Adrenal gland (tissue), 9 donors: ENCODE measurements at regions not wholly inside any gene's neighbourhood (a gene's known extent, or its start where the extent isn't known, plus 50 kb on each side); places are given as distances from the start of the nearest gene placed in this dataset.

Experiments used
- DNase-seq, 7 donors: peaks; one replicate each; pipeline ENCODE4 v3.0.0-alpha.2; 2019 to 2020
- H3K27ac ChIP-seq, 5 donors: fragments of 200-600 bp; sonication (generic) in 4 of 5; 1 replicate in 3 of 5; 2 replicates in 2 of 5; pipeline versions ENCODE4 v1.5.1 to v1.8.0; 2016 to 2020; ENCODE audit warnings: mild to moderate bottlenecking in 1 of 5
- H3K27me3 ChIP-seq: fragments of 200-600 bp; 2 replicates; pipeline ENCODE4 v1.8.0; 2021
- H3K36me3 ChIP-seq, 2 donors: fragments of 200-600 bp; replicated peaks in 1 of 2; 1 replicate in 1 of 2; 2 replicates in 1 of 2; pipeline versions ENCODE4 v1.5.1 to v1.8.0; 2018 to 2022
- H3K4me1 ChIP-seq, 2 donors: fragments of 200-600 bp; replicated peaks in 1 of 2; 1 replicate in 1 of 2; 2 replicates in 1 of 2; pipeline versions ENCODE4 v1.5.1 to v1.8.0; 2018 to 2021
- H3K4me3 ChIP-seq, 4 donors: fragments of 200-600 bp; sonication (generic) in 3 of 4; one replicate each; pipeline ENCODE4 v1.5.1; 2016 to 2018
- H3K9me3 ChIP-seq, 3 donors: fragments of 200-600 bp; sonication (generic) in 1 of 3; replicated peaks in 1 of 3; 1 replicate in 2 of 3; 2 replicates in 1 of 3; pipeline versions ENCODE4 v1.5.1 to v1.8.0; 2016 to 2021
- POLR2A ChIP-seq, 2 donors: fragments of 450-650 bp; IDR thresholded peaks; one replicate each; pipeline ENCODE4 v1.6.1; 2017; ENCODE audit warnings: antibody characterized with exemption in 2 of 2, mild to moderate bottlenecking in 2 of 2, moderate library complexity in 1 of 2
- WGBS, 4 donors: extraction: QIAGEN DNeasy Blood & Tissue Kit in 2 of 4; methylation state at CpG; one replicate each; pipeline versions ENCODE4 v1.1.5 to v1.1.7; 2013 to 2017; 5-methylcytosine and 5-hydroxymethylcytosine counted together
- intact Hi-C, 2 donors: fragments of 100-400 bp; cut with DNase I; formaldehyde crosslinking; loops; one replicate each; pipeline versions ENCODE4 v1.14.1 to v1.15.0; 2022 to 2023
- TF ChIP-seq, protein P1 (sequence below), 6 experiments: fragments of 450-650 bp in 4 of 6; fragments of 200-600 bp in 2 of 6; sonication (generic) in 1 of 6; IDR thresholded peaks; 1 replicate in 5 of 6; 2 replicates in 1 of 6; pipeline versions ENCODE4 v1.5.1 to v1.8.0; 2016 to 2021; ENCODE audit warnings: antibody characterized with exemption in 6 of 6, mild to moderate bottlenecking in 2 of 6, moderate library complexity in 1 of 6
- donor health status: healthy with polysubstance abuse.
- donor health status: Bipolar disorder and iron deficiency.
- donor health status: DM: yes; HTN: yes; CAD: no.
- donor health status: DM: no; HTN: no; CAD: no.
- donor health status: DM: no; HTN: no; CAD: no.

DNA sequence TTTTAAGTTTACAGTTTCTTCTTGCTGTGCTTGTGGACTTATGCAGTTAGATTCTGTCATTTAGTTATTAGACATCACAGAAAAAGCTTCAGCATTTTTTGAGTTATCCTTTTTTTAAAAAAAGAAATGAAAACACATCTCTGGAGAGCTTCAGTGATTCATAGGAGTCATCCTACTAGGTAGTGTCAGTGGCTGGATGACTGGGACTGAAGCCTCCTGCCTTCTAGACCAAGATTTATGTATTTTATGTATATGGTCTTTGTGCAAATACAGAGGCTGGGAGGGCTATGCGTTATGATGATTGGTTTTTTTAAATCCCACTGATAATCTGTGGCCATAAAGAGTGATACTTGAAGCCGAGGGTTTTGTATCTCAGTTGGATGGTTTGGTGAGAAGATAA, 125.9 kb upstream of the JAG1 start:
- Histone ChIP-seq H3K27me3 (no peaks in the 10 kb centered on the region), H3K4me1 (no peaks in the 10 kb centered on the region), H3K4me3 (no peak overlapping the region), H3K27ac (no peak overlapping the region), H3K36me3 (no peaks in the 10 kb centered on the region), H3K9me3 (no peaks in the 10 kb centered on the region)
- no peak for TF ChIP-seq POLR2A (IDR thresholded peaks at IDR 0.05)
- TF ChIP-seq, protein P1, sequence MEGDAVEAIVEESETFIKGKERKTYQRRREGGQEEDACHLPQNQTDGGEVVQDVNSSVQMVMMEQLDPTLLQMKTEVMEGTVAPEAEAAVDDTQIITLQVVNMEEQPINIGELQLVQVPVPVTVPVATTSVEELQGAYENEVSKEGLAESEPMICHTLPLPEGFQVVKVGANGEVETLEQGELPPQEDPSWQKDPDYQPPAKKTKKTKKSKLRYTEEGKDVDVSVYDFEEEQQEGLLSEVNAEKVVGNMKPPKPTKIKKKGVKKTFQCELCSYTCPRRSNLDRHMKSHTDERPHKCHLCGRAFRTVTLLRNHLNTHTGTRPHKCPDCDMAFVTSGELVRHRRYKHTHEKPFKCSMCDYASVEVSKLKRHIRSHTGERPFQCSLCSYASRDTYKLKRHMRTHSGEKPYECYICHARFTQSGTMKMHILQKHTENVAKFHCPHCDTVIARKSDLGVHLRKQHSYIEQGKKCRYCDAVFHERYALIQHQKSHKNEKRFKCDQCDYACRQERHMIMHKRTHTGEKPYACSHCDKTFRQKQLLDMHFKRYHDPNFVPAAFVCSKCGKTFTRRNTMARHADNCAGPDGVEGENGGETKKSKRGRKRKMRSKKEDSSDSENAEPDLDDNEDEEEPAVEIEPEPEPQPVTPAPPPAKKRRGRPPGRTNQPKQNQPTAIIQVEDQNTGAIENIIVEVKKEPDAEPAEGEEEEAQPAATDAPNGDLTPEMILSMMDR (IDR thresholded peaks at IDR 0.05), result no peak
- no peak for DNase-seq
- intact Hi-C loops, result no loop called here
- 81 to 90% (median 85%) methylated on average over 2 of the region's 2 CpGs for WGBS, 4 donors

DNA sequence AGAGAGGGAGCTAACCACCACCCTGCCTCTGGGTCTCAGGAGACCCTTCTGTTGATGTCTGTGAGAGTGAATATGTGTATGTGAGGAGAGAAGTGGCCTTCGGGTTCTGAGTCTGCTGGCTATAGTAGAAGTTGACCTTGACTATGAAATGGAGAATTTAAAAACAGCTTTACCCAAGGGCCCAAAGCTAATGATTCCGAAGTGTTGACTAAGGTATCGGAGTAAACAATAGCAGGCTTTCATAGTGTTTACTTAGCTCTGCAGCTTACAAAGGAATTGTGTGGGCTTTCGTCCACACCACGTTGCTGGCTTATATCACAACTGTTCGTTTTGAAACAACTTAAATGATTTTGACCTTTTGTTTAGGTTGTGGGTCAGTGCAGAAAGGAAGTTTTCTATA, 126.5 kb upstream of the JAG1 start:
- WGBS, 4 donors, result 84 to 88% (median 87%) methylated on average over 6 of the region's 6 CpGs
- Histone ChIP-seq H3K36me3 (no peaks in the 10 kb centered on the region), H3K9me3 (no peaks in the 10 kb centered on the region), H3K4me3 (no peak overlapping the region), H3K27ac (no peak overlapping the region), H3K27me3 (no peaks in the 10 kb centered on the region), H3K4me1 (no peaks in the 10 kb centered on the region)
- intact Hi-C loops, result no loop called here
- DNase-seq, result no peak
- no peak for TF ChIP-seq POLR2A (IDR thresholded peaks at IDR 0.05)
- TF ChIP-seq, protein P1 (IDR thresholded peaks at IDR 0.05), result no peak

DNA sequence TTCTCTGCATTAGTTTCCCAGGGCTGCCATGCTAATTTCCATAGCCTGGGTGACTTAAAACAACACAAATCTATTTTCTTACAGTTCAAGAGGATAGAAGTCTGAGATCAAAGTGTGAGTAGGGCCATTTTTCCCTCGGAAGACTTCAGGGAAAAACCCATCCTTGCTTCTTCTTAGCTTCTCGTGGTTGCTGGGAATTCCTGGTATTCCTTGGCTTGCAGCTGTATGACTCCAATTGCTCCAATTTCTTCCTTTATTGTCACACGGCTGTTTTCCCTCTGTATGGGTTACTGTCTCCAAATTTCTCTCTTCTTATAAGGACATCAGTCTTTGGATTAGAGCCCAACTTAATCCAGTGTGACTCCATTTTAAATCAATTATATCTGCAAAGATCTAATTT, 128.4 kb upstream of the JAG1 start:
- 69 to 80% (median 77%) methylated on average over 3 of the region's 3 CpGs for WGBS, 4 donors
- TF ChIP-seq, protein P1 (IDR thresholded peaks at IDR 0.05), result no peak
- TF ChIP-seq POLR2A (IDR thresholded peaks at IDR 0.05), result no peak
- no peaks in the 10 kb centered on the region for H3K4me1 ChIP-seq
- no peak for DNase-seq
- no peak overlapping the region for H3K4me3 ChIP-seq
- H3K27ac ChIP-seq, result no peak overlapping the region
- no peaks in the 10 kb centered on the region for H3K36me3 ChIP-seq
- no peaks in the 10 kb centered on the region for H3K27me3 ChIP-seq
- no peaks in the 10 kb centered on the region for H3K9me3 ChIP-seq
- intact Hi-C loops, result no loop called here

DNA sequence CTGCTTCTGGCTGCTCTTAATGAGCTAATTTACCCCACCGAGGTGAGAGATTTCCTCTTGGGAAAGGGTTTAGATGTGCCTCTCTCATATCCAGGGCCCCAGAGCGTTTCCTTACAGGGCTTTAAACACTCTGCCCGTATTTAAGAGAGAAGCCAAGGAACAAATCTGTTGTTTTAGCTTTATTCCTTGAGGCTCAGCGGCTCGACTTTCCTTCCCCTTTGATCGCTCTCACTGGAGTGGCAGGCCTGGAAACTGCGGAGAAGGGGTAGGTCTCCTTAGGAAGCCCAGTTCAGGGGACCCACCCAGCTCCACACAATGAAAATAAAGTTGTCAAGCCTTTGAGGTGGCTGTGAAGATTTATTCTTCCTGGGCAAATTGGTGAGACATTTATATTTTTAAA, 132.0 kb upstream of the JAG1 start:
- no peaks in the 10 kb centered on the region for H3K36me3 ChIP-seq
- no peak overlapping the region for H3K4me3 ChIP-seq
- intact Hi-C loops, result no loop called here
- no peaks in the 10 kb centered on the region for H3K9me3 ChIP-seq
- 59 to 67% (median 60%) methylated on average over 7 of the region's 7 CpGs for WGBS, 4 donors
- H3K27me3 ChIP-seq, result no peaks in the 10 kb centered on the region
- TF ChIP-seq, protein P1 (IDR thresholded peaks at IDR 0.05), result no peak
- no peak for TF ChIP-seq POLR2A (IDR thresholded peaks at IDR 0.05)
- no peak for DNase-seq
- H3K4me1 ChIP-seq, result no peaks in the 10 kb centered on the region
- H3K27ac ChIP-seq, result peak overlapping the region in 1 of 5 donors; percentile 10
